Keratinocyte (primary cell): ENCODE measurements at regions not wholly inside any gene's neighbourhood (a gene's known extent, or its start where the extent isn't known, plus 50 kb on each side); places are given as distances from the start of the nearest gene placed in this dataset.

Experiments used
- EZH2 ChIP-seq: IDR thresholded peaks from one replicate; pipeline ENCODE4 v1.6.1; 2012; ENCODE audit warnings: inconsistent platforms, mild to moderate bottlenecking, low read length, moderate library complexity
- TF ChIP-seq, protein P1 (sequence below), 3 experiments: IDR thresholded peaks in 1 of 3; conservative IDR thresholded peaks in 1 of 3; optimal IDR thresholded peaks in 1 of 3; 2 replicates in 2 of 3; 3 replicates in 1 of 3; pipeline versions ENCODE3 to v1.5.1; 2011; ENCODE audit warnings: low read length in 3 of 3, mild to moderate bottlenecking in 3 of 3, moderate library complexity in 2 of 3, control low read depth in 1 of 3, inconsistent platforms in 1 of 3; ENCODE audit not compliant: insufficient read depth in 2 of 3; ENCODE audit errors: extremely low read depth in 1 of 3

DNA sequence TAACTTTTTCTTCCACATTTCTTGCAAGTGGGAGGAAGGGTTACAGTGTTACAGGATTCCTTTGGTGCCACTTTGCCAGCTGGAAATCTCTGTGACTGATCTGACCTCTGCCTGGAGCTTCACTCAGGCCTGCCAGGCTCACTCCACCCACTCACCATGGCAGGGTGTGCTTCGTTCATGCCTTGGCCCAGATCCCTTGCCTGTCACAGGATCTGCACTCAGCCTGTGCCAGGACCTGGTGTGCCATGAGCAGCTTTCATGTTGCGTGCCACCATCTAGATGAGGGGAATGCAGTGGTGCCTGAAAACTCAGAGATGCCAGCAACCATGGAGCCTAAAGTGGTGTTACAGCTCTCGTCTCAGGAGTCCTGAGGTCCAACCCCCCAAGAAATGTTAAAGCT lies 2596.4 kb downstream of the PCDH7 start:
- TF ChIP-seq, protein P1, sequence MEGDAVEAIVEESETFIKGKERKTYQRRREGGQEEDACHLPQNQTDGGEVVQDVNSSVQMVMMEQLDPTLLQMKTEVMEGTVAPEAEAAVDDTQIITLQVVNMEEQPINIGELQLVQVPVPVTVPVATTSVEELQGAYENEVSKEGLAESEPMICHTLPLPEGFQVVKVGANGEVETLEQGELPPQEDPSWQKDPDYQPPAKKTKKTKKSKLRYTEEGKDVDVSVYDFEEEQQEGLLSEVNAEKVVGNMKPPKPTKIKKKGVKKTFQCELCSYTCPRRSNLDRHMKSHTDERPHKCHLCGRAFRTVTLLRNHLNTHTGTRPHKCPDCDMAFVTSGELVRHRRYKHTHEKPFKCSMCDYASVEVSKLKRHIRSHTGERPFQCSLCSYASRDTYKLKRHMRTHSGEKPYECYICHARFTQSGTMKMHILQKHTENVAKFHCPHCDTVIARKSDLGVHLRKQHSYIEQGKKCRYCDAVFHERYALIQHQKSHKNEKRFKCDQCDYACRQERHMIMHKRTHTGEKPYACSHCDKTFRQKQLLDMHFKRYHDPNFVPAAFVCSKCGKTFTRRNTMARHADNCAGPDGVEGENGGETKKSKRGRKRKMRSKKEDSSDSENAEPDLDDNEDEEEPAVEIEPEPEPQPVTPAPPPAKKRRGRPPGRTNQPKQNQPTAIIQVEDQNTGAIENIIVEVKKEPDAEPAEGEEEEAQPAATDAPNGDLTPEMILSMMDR (optimal IDR thresholded peaks at IDR 0.05 in 1 of 3, IDR thresholded peaks at IDR 0.05 in 1 of 3, conservative IDR thresholded peaks at IDR 0.05 in 1 of 3; ENCODE audit: extremely low read depth in 1 of 3, insufficient read depth in 2 of 3, low read length in 3 of 3) = no peak
- TF ChIP-seq EZH2 = no peak
